ENCODE measurements at regions not wholly inside any gene's neighbourhood (a gene's known extent, or its start where the extent isn't known, plus 50 kb on each side); places are given as distances from the start of the nearest gene placed in this dataset.

- TF ChIP-seq POLR2A (IDR thresholded peaks at IDR 0.05) = no peak
- no peak for TF ChIP-seq CTCF (IDR thresholded peaks at IDR 0.05)
Measured at GRCh38 chr5:82405161-82405560, 127.0 kb upstream of the RPS23 start.

All from body of pancreas (tissue), 4 donors.